Common myeloid progenitor, CD34-positive (primary cell): ENCODE measurements at regions not wholly inside any gene's neighbourhood (a gene's known extent, or its start where the extent isn't known, plus 50 kb on each side); places are given as distances from the start of the nearest gene placed in this dataset.

Experiments
- CTCF ChIA-PET: fragments of 350-600 bp; sonication (Branson Sonifier 250); formaldehyde crosslinking; loops from one replicate; lab custom pipeline; 2021; ENCODE audit warnings: antibody characterized with exemption; lab: Charles Lee
- POLR2A ChIA-PET: fragments of 350-600 bp; sonication (Branson Sonifier 250); formaldehyde crosslinking; loops from one replicate; lab custom pipeline; 2021; ENCODE audit warnings: antibody characterized with exemption; lab: Charles Lee
- DNase-seq, 3 donors: peaks; one replicate each; pipeline versions ENCODE4 v3.0.0 to v3.0.0-alpha.2; 2013
- H3K27ac ChIP-seq, 2 experiments: 1 replicate in 1 of 2; 2 replicates in 1 of 2; pipeline ENCODE4 v1.7.0; 2013; ENCODE audit warnings: inconsistent platforms in 2 of 2, low read length in 2 of 2, mild to moderate bottlenecking in 2 of 2, low read depth in 1 of 2, moderate library complexity in 1 of 2; ENCODE audit not compliant: severe bottlenecking in 2 of 2, insufficient read depth in 1 of 2, poor library complexity in 1 of 2
- H3K27me3 ChIP-seq, 5 experiments: replicated peaks in 2 of 5; 1 replicate in 3 of 5; 2 replicates in 2 of 5; pipeline versions ENCODE4 v1.6.1 to v1.7.0; 2013; ENCODE audit warnings: low read length in 4 of 5, mild to moderate bottlenecking in 2 of 5, moderate library complexity in 2 of 5, inconsistent platforms in 1 of 5; ENCODE audit not compliant: insufficient read depth in 5 of 5, control insufficient read depth in 4 of 5
- H3K36me3 ChIP-seq, 4 experiments: 1 replicate in 2 of 4; 2 replicates in 2 of 4; pipeline versions ENCODE4 v1.6.1 to v1.7.0; 2013; ENCODE audit warnings: low read length in 3 of 4, control low read depth in 1 of 4, mild to moderate bottlenecking in 1 of 4; ENCODE audit not compliant: control insufficient read depth in 4 of 4, insufficient read depth in 4 of 4
- H3K4me1 ChIP-seq, 4 experiments: 1 replicate in 3 of 4; 2 replicates in 1 of 4; pipeline versions ENCODE4 v1.6.1 to v1.7.1; 2013; ENCODE audit warnings: low read length in 3 of 4, mild to moderate bottlenecking in 3 of 4, control low read depth in 1 of 4, inconsistent platforms in 1 of 4, moderate library complexity in 1 of 4; ENCODE audit not compliant: control insufficient read depth in 4 of 4, insufficient read depth in 4 of 4; ENCODE audit errors: control extremely low read depth in 1 of 4
- H3K4me3 ChIP-seq, 7 experiments: 1 replicate in 4 of 7; 2 replicates in 3 of 7; pipeline versions ENCODE4 v1.5.1 to v1.7.0; 2013; ENCODE audit warnings: mild to moderate bottlenecking in 7 of 7, low read length in 6 of 7, moderate library complexity in 6 of 7, inconsistent platforms in 2 of 7, low read depth in 2 of 7, control low read depth in 1 of 7; ENCODE audit not compliant: insufficient read depth in 4 of 7, control insufficient read depth in 1 of 7; ENCODE audit errors: extremely low read depth in 1 of 7
- H3K9me3 ChIP-seq, 5 experiments: 1 replicate in 4 of 5; 2 replicates in 1 of 5; pipeline versions ENCODE4 v1.6.1 to v1.7.1; 2013; ENCODE audit warnings: low read length in 4 of 5, mild to moderate bottlenecking in 2 of 5, inconsistent platforms in 1 of 5, low read depth in 1 of 5, moderate library complexity in 1 of 5; ENCODE audit not compliant: control insufficient read depth in 4 of 5, insufficient read depth in 2 of 5; ENCODE audit errors: control extremely low read depth in 1 of 5
- WGBS: methylation state at CpG from one replicate; pipeline ENCODE4 v1.1.5; 2013; ENCODE audit not compliant: insufficient coverage; 5-methylcytosine and 5-hydroxymethylcytosine counted together

DNA sequence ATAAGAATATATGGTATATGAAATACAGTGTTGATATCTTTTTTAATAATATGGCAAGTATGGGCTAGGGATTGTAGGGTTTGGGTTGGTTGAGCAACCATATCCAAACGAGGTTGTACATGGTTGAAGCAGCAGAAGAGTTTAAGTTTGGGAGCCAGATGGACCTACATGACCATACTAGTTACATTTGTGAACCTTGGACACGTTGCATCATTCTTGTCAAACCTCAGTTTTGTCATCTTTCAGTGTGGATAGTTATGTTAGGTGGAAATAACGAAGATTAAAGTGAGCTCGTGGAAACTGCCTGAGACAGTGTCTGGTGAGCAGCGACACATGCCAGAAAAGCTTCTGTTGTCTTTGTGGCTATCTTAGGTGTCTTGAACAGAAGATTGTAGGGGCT, 307.1 kb upstream of the KIRREL3 start:
- no peak for DNase-seq
- Histone ChIP-seq H3K27me3 (peaks cover 0 to 7% (median 2%) of the 10 kb centered on the region in 5 experiments), H3K9me3 (no peaks in the 10 kb centered on the region), H3K4me1 (no peaks in the 10 kb centered on the region), H3K36me3 (no peaks in the 10 kb centered on the region), H3K4me3 (no peak overlapping the region), H3K27ac (no peak overlapping the region)
- ChIA-PET POLR2A (no interaction called here), CTCF (no interaction called here)
- WGBS: 92% methylated on average over 1 of the region's 5 CpGs

DNA sequence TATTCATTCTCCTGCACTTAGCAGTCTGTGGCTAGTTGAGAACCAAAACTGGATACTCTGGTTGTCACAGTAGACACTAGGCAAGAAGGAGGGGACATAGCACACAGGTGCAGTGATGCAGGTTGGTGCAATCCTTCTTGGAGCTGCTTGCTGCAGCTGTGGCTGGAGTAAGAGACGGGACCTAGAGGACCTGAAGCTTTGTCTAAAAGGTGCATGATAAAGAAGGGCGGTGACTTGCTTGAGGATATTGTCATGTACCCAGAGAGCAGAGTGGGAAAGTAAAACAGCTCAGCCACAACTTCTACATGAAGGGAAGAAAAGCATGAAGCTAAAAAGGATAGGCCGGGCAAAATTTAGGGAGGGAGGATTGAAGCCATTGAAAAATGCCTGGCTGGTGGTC, 304.1 kb upstream of the KIRREL3 start:
- Histone ChIP-seq H3K9me3 (no peaks in the 10 kb centered on the region), H3K36me3 (no peaks in the 10 kb centered on the region), H3K27ac (no peak overlapping the region), H3K4me1 (no peaks in the 10 kb centered on the region), H3K27me3 (peaks cover 0 to 7% (median 5%) of the 10 kb centered on the region in 5 experiments), H3K4me3 (no peak overlapping the region)
- WGBS: no CpG with 5 or more reads among the region's 3 CpGs
- CTCF ChIA-PET: no interaction called here
- DNase-seq: no peak
- POLR2A ChIA-PET: no interaction called here

DNA sequence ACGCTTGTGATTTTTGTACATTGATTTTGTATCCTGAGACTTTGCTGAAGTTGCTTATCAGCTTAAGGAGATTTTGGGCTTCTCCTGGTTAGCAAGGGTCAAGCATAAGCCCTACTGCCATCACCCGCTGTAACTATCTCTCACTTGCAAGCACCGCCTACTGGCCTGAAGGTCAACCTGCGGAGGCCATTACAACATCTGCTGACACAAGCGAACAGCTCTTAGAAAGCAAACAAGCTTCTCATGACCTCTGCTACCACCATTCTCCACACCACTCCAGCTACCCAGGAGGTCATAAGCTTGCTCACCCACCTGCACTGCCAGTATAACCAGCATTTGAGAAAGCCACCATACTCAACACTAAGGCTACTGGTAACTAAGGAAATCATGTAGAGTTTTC, 288.4 kb upstream of the KIRREL3 start:
- ChIA-PET CTCF (no interaction called here), POLR2A (no interaction called here)
- Histone ChIP-seq H3K4me1 (no peaks in the 10 kb centered on the region), H3K27ac (no peak overlapping the region), H3K27me3 (peaks cover 0 to 2% (median 0%) of the 10 kb centered on the region in 5 experiments), H3K36me3 (no peaks in the 10 kb centered on the region), H3K9me3 (peaks cover 0 to 6% (median 5%) of the 10 kb centered on the region in 5 experiments), H3K4me3 (no peak overlapping the region)
- DNase-seq: no peak
- WGBS: 100% methylated on average over 4 of the region's 5 CpGs

DNA sequence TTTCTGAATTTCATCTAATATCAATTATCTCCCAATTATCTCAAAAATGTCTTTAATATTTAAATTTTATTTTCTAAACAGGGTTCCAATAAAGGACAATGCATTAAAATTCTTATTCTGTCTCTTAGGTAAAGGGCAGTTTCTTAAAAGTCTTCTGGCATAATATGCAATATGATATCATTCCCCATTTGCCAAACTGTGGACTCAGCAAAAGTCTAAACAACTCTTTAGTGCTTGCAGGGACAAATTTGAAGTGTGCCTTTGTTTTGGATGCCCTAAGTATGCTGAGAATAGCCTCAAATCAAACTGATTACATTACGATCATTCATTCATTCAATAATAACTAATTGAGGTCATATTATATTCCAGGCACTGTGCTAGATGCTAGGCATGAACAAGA, 281.0 kb upstream of the KIRREL3 start:
- H3K27me3 ChIP-seq: peaks cover 0 to 21% (median 2%) of the 10 kb centered on the region in 5 experiments
- no peaks in the 10 kb centered on the region for H3K4me1 ChIP-seq
- no peak overlapping the region for H3K27ac ChIP-seq
- H3K4me3 ChIP-seq: no peak overlapping the region
- no peaks in the 10 kb centered on the region for H3K9me3 ChIP-seq
- no peaks in the 10 kb centered on the region for H3K36me3 ChIP-seq
- ChIA-PET CTCF (no interaction called here), POLR2A (no interaction called here)
- no peak for DNase-seq
- no CpG with 5 or more reads among the region's 1 CpG for WGBS

DNA sequence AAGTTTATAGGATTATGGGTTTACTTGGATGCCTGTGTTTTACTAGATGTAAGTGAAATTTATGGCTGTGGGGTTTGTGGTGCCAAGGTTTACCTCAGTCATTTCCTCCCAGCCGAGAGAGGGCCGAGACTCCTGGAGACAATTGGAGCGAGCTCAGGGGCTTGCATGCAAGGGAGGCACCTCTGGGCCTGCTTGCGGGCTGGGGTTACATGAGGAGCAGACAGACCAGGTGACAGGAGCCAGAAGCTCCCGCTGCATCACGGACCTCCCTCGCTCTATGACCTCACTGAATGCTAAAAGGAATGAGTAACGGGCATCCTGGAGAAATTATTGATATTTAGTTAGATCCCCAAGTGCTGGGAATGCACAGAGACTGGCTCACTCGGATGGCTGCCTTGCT, 275.2 kb upstream of the KIRREL3 start:
- Histone ChIP-seq H3K36me3 (no peaks in the 10 kb centered on the region), H3K4me3 (peak overlapping the region in 1 of 7 experiments; percentile 1), H3K9me3 (no peaks in the 10 kb centered on the region), H3K27ac (no peak overlapping the region), H3K4me1 (peaks cover 0 to 15% (median 13%) of the 10 kb centered on the region in 4 experiments), H3K27me3 (peaks cover 0 to 24% (median 4%) of the 10 kb centered on the region in 5 experiments)
- DNase-seq: peak; percentile 61 to 89 (median 86)
- ChIA-PET CTCF (no interaction called here), POLR2A (interaction anchor here (1.6 kb wide), 1 partner anchor 23 kb away, joined by 4 read pairs; no protein-coding TSS in a partner anchor)
- 0% methylated on average over 7 of the region's 9 CpGs for WGBS

DNA sequence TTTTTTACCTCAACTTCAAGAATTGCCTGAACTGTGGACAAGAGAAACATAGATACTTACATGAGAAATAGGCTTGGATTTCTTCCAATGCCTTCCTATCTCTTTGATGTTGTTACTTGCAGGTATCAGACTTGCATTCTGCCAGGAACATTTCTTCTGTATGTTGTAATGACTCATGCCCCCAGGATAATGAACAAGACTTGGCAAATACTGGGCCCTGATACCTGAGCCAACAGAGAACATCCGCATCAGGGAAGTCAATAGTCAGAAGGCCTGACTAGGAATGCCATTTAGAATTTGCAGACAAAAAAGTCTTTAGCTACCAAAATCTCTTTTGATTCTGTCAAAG, 273.7 kb upstream of the KIRREL3 start:
- 100% methylated on average over 1 of the region's 1 CpG for WGBS
- Histone ChIP-seq H3K27ac (no peak overlapping the region), H3K4me1 (peaks cover 0 to 15% (median 13%) of the 10 kb centered on the region in 4 experiments), H3K4me3 (no peak overlapping the region), H3K27me3 (peaks cover 0 to 22% (median 4%) of the 10 kb centered on the region in 5 experiments), H3K36me3 (no peaks in the 10 kb centered on the region), H3K9me3 (no peaks in the 10 kb centered on the region)
- CTCF ChIA-PET: no interaction called here
- POLR2A ChIA-PET: interaction anchor here (1.6 kb wide), 1 partner anchor 22 kb away, joined by 4 read pairs; no protein-coding TSS in a partner anchor
- DNase-seq: no peak

DNA sequence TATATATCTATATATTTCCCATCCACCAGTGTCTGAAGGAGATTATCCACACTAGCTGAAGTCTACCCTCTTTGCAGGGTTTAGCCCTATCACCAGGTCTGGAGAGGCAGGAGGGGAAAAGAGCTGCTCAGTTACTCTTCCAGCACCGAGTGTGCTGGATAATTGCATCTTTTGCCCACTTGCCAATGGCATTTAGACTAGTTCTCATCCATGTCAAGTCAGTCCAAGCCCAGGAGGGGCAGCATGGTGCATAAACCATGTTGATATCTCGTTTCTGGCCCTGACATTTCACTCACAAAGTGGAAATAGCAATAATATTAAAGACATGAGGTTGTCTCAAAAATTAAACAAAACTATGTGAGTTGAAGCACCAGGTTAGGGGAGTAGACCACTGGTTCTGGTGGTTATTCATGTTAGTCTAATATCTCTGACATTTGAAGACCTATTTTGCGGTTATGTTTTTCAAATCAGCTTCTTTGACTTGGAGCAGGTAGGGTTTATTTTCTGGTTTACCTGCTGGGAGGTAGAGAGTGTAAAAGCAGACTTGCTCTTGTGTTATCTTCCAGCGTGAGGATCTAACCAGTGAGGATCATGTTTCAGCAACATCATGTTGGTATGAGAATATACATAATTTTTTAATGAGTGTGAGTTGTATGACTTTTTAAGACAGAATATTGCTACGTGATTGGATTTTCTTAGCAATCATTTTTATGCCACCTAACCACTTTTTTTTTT, 273.2 kb upstream of the KIRREL3 start:
- WGBS: 96% methylated on average over 4 of the region's 5 CpGs
- POLR2A ChIA-PET: no interaction called here
- no peaks in the 10 kb centered on the region for H3K36me3 ChIP-seq
- H3K4me1 ChIP-seq: peaks cover 0 to 15% (median 13%) of the 10 kb centered on the region in 4 experiments
- H3K9me3 ChIP-seq: no peaks in the 10 kb centered on the region
- no peak overlapping the region for H3K4me3 ChIP-seq
- H3K27ac ChIP-seq: no peak overlapping the region
- CTCF ChIA-PET: no interaction called here
- no peak for DNase-seq
- H3K27me3 ChIP-seq: peaks cover 0 to 16% (median 4%) of the 10 kb centered on the region in 5 experiments
